A673 (cell line): ENCODE measurements at regions not wholly inside any gene's neighbourhood (a gene's known extent, or its start where the extent isn't known, plus 50 kb on each side); places are given as distances from the start of the nearest gene placed in this dataset.

Experiments
- EZH2 ChIP-seq: fragments of 200-600 bp; sonication (generic); IDR thresholded peaks from 2 replicates; pipeline ENCODE4 v1.6.1; 2017; ENCODE audit warnings: borderline replicate concordance, low read depth, mild to moderate bottlenecking, mixed read lengths, antibody characterized with exemption, low read length; ENCODE audit not compliant: poor library complexity, severe bottlenecking
- TF ChIP-seq, protein P1 (sequence below): fragments of 300-800, 200-600 bp; sonication (generic); conservative IDR thresholded peaks from 2 replicates; pipeline ENCODE4 v1.5.1; 2017; ENCODE audit warnings: low read depth, mild to moderate bottlenecking, antibody characterized with exemption, low read length, moderate library complexity, mixed read lengths

DNA sequence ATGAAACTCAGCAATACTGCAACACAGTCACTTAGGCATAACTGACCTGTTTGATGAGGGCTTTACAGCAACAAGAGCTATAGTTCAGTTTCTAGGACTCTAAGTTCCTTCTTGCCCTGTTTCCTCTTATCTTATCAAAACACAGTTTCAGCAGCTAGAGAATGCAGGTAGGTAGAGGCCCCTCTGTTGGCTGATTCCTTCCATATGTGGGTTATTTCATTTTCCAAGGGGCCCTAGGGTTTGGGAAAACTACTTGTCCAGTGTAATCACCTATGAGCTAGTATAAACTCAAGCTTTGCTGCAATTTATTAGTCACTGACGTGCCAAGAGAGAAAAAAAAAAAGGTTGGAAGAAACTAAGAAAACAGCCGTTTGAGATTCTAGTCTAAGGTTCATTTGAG is 607.7 kb upstream of the USP24 start:
- TF ChIP-seq, protein P1, sequence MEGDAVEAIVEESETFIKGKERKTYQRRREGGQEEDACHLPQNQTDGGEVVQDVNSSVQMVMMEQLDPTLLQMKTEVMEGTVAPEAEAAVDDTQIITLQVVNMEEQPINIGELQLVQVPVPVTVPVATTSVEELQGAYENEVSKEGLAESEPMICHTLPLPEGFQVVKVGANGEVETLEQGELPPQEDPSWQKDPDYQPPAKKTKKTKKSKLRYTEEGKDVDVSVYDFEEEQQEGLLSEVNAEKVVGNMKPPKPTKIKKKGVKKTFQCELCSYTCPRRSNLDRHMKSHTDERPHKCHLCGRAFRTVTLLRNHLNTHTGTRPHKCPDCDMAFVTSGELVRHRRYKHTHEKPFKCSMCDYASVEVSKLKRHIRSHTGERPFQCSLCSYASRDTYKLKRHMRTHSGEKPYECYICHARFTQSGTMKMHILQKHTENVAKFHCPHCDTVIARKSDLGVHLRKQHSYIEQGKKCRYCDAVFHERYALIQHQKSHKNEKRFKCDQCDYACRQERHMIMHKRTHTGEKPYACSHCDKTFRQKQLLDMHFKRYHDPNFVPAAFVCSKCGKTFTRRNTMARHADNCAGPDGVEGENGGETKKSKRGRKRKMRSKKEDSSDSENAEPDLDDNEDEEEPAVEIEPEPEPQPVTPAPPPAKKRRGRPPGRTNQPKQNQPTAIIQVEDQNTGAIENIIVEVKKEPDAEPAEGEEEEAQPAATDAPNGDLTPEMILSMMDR: no peak
- no peak for TF ChIP-seq EZH2
